HEK293 (cell line): ENCODE measurements at regions not wholly inside any gene's neighbourhood (a gene's known extent, or its start where the extent isn't known, plus 50 kb on each side); places are given as distances from the start of the nearest gene placed in this dataset.

Source experiments
- CTCF ChIA-PET: fragments of 350-600 bp; formaldehyde crosslinking; extraction: SDS; loops from one replicate; lab custom pipeline; 2021; ENCODE audit warnings: antibody characterized with exemption; lab: Yijun Ruan, JAX
- POLR2A ChIA-PET: fragments of 300-600 bp; formaldehyde crosslinking; extraction: SDS; loops from one replicate; lab custom pipeline; 2020; ENCODE audit warnings: antibody characterized with exemption, inconsistent platforms; lab: Yijun Ruan, JAX
- H3K27ac ChIP-seq: fragments of 200-500 bp; sonication (Bioruptor generic); 2 replicates; pipeline ENCODE4 v1.5.1; 2014; ENCODE audit warnings: low read depth, low read length, control low read depth, inconsistent platforms; ENCODE audit errors: extremely low read depth
- H3K36me3 ChIP-seq, 2 experiments: fragments of 200-500 bp in 1 of 2; sonication (Bioruptor generic) in 1 of 2; 1 replicate in 1 of 2; 2 replicates in 1 of 2; pipeline ENCODE4 v1.5.1; 2014 to 2017; ENCODE audit warnings: inconsistent platforms in 2 of 2, low read length in 2 of 2; ENCODE audit not compliant: control insufficient read depth in 2 of 2, insufficient read depth in 1 of 2
- H3K4me1 ChIP-seq: fragments of 200-500 bp; sonication (Bioruptor generic); 2 replicates; pipeline ENCODE4 v1.5.1; 2014; ENCODE audit warnings: mild to moderate bottlenecking, low read length, inconsistent platforms; ENCODE audit not compliant: control insufficient read depth, insufficient read depth
- H3K4me3 ChIP-seq: 2 replicates; pipeline ENCODE4 v1.5.1; 2011; ENCODE audit warnings: low read depth, mild to moderate bottlenecking, control low read depth, low read length, moderate library complexity
- H3K9me3 ChIP-seq: fragments of 200-500 bp; sonication (Bioruptor generic); 2 replicates; pipeline ENCODE4 v1.5.1; 2014; ENCODE audit warnings: low read depth, low read length, inconsistent platforms; ENCODE audit not compliant: control insufficient read depth, insufficient read depth
- BCL11A ChIP-seq: fragments of 450-650 bp; formaldehyde crosslinking; IDR thresholded peaks from 2 replicates; pipeline ENCODE4 v1.5.1; 2016; ENCODE audit warnings: low read depth, missing biosample characterization, missing genetic modification characterization
- GLIS2 ChIP-seq: fragments of 450-650 bp; formaldehyde crosslinking; IDR thresholded peaks from 2 replicates; pipeline ENCODE4 v1.5.1; 2016; ENCODE audit warnings: missing biosample characterization, missing genetic modification characterization
- KLF1 ChIP-seq: fragments of 450-650 bp; formaldehyde crosslinking; IDR thresholded peaks from 2 replicates; pipeline ENCODE4 v1.5.1; 2016; ENCODE audit warnings: missing biosample characterization, missing genetic modification characterization
- KLF16 ChIP-seq: fragments of 450-650 bp; formaldehyde crosslinking; IDR thresholded peaks from 2 replicates; pipeline ENCODE4 v1.5.1; 2017; ENCODE audit warnings: missing biosample characterization, missing genetic modification characterization
- KLF8 ChIP-seq: fragments of 450-650 bp; formaldehyde crosslinking; IDR thresholded peaks from 2 replicates; pipeline ENCODE4 v1.5.1; 2016; ENCODE audit warnings: missing biosample characterization, missing genetic modification characterization
- MYNN ChIP-seq: fragments of 450-650 bp; formaldehyde crosslinking; IDR thresholded peaks from 2 replicates; pipeline ENCODE4 v1.5.1; 2016; ENCODE audit warnings: missing biosample characterization, missing genetic modification characterization, borderline replicate concordance
- PRDM1 ChIP-seq: fragments of 450-650 bp; formaldehyde crosslinking; IDR thresholded peaks from 2 replicates; pipeline ENCODE4; 2016; ENCODE audit warnings: missing biosample characterization, missing genetic modification characterization
- TCF7L2 ChIP-seq: IDR thresholded peaks from 2 replicates; pipeline ENCODE4 v1.6.1; 2011; ENCODE audit warnings: low read depth, mild to moderate bottlenecking, inconsistent platforms, low read length, moderate library complexity, borderline replicate concordance
- WT1 ChIP-seq: fragments of 450-650 bp; formaldehyde crosslinking; IDR thresholded peaks from 2 replicates; pipeline ENCODE4 v1.5.1; 2016; ENCODE audit warnings: missing biosample characterization, missing genetic modification characterization
- ZBTB17 ChIP-seq: fragments of 450-650 bp; formaldehyde crosslinking; IDR thresholded peaks from 2 replicates; pipeline ENCODE4 v1.5.1; 2016; ENCODE audit warnings: missing biosample characterization, missing genetic modification characterization
- ZBTB48 ChIP-seq: fragments of 450-650 bp; formaldehyde crosslinking; IDR thresholded peaks from 2 replicates; pipeline ENCODE4 v1.5.1; 2016; ENCODE audit warnings: missing biosample characterization, missing genetic modification characterization
- ZEB2 ChIP-seq: fragments of 450-650 bp; formaldehyde crosslinking; IDR thresholded peaks from 2 replicates; pipeline ENCODE4 v1.5.1; 2016; ENCODE audit warnings: missing biosample characterization, missing genetic modification characterization
- ZFHX2 ChIP-seq: fragments of 450-650 bp; formaldehyde crosslinking; conservative IDR thresholded peaks from 2 replicates; pipeline ENCODE4 v1.5.1; 2016; ENCODE audit warnings: missing biosample characterization, missing genetic modification characterization
- ZFP37 ChIP-seq: fragments of 450-650 bp; formaldehyde crosslinking; IDR thresholded peaks from 2 replicates; pipeline ENCODE4 v1.5.1; 2016; ENCODE audit warnings: missing biosample characterization, missing genetic modification characterization
- ZFP69B ChIP-seq: fragments of 450-650 bp; formaldehyde crosslinking; IDR thresholded peaks from 2 replicates; pipeline ENCODE4 v1.5.1; 2016; ENCODE audit warnings: missing biosample characterization, missing genetic modification characterization
- ZNF169 ChIP-seq: fragments of 450-650 bp; formaldehyde crosslinking; IDR thresholded peaks from 2 replicates; pipeline ENCODE4 v1.5.1; 2016; ENCODE audit warnings: missing biosample characterization, missing genetic modification characterization
- ZNF211 ChIP-seq: fragments of 450-650 bp; formaldehyde crosslinking; IDR thresholded peaks from 2 replicates; pipeline ENCODE4 v1.5.1; 2016; ENCODE audit warnings: low read depth, missing biosample characterization, missing genetic modification characterization
- ZNF214 ChIP-seq: fragments of 450-650 bp; formaldehyde crosslinking; IDR thresholded peaks from 2 replicates; pipeline ENCODE4 v1.5.1; 2017; ENCODE audit warnings: missing biosample characterization, mild to moderate bottlenecking, missing genetic modification characterization, borderline replicate concordance
- ZNF366 ChIP-seq: fragments of 450-650 bp; formaldehyde crosslinking; conservative IDR thresholded peaks from 2 replicates; pipeline ENCODE4 v1.5.1; 2016; ENCODE audit warnings: missing biosample characterization, missing genetic modification characterization
- ZNF391 ChIP-seq: fragments of 450-650 bp; formaldehyde crosslinking; IDR thresholded peaks from 2 replicates; pipeline ENCODE4 v1.5.1; 2016; ENCODE audit warnings: low read depth, missing biosample characterization, missing genetic modification characterization, borderline replicate concordance
- ZNF394 ChIP-seq: fragments of 450-650 bp; formaldehyde crosslinking; IDR thresholded peaks from 2 replicates; pipeline ENCODE4 v1.5.1; 2016; ENCODE audit warnings: missing biosample characterization, missing genetic modification characterization, mild to moderate bottlenecking, moderate library complexity, borderline replicate concordance
- ZNF423 ChIP-seq: fragments of 450-650 bp; formaldehyde crosslinking; IDR thresholded peaks from 2 replicates; pipeline ENCODE4 v1.5.1; 2016; ENCODE audit warnings: missing biosample characterization, missing genetic modification characterization
- ZNF514 ChIP-seq: fragments of 450-650 bp; formaldehyde crosslinking; IDR thresholded peaks from 2 replicates; pipeline ENCODE4 v1.5.1; 2016; ENCODE audit warnings: missing biosample characterization, missing genetic modification characterization
- ZNF521 ChIP-seq: fragments of 450-650 bp; formaldehyde crosslinking; IDR thresholded peaks from 2 replicates; pipeline ENCODE4 v1.5.1; 2017; ENCODE audit warnings: missing biosample characterization, mild to moderate bottlenecking, missing genetic modification characterization
- ZNF596 ChIP-seq: fragments of 450-650 bp; IDR thresholded peaks from 2 replicates; pipeline ENCODE4 v1.5.0; 2018; ENCODE audit warnings: missing biosample characterization, mild to moderate bottlenecking, missing genetic modification characterization, moderate library complexity
- ZNF600 ChIP-seq: fragments of 450-650 bp; formaldehyde crosslinking; IDR thresholded peaks from 2 replicates; pipeline ENCODE4 v1.5.1; 2016; ENCODE audit warnings: missing biosample characterization, missing genetic modification characterization
- ZNF623 ChIP-seq: fragments of 450-650 bp; formaldehyde crosslinking; IDR thresholded peaks from 2 replicates; pipeline ENCODE4 v1.5.1; 2016; ENCODE audit warnings: missing biosample characterization, missing genetic modification characterization
- ZNF629 ChIP-seq: fragments of 450-650 bp; formaldehyde crosslinking; IDR thresholded peaks from 2 replicates; pipeline ENCODE4 v1.5.1; 2017; ENCODE audit warnings: missing biosample characterization, missing genetic modification characterization
- ZNF701 ChIP-seq: fragments of 450-650 bp; formaldehyde crosslinking; IDR thresholded peaks from 2 replicates; pipeline ENCODE4 v1.5.1; 2016; ENCODE audit warnings: missing biosample characterization, missing genetic modification characterization
- ZNF707 ChIP-seq: fragments of 450-650 bp; formaldehyde crosslinking; IDR thresholded peaks from 2 replicates; pipeline ENCODE4 v1.5.1; 2016; ENCODE audit warnings: missing biosample characterization, missing genetic modification characterization
- ZNF76 ChIP-seq: fragments of 450-650 bp; formaldehyde crosslinking; IDR thresholded peaks from 2 replicates; pipeline ENCODE4; 2016; ENCODE audit warnings: low read depth, missing biosample characterization, missing genetic modification characterization, borderline replicate concordance
- ZNF785 ChIP-seq: fragments of 450-650 bp; formaldehyde crosslinking; IDR thresholded peaks from 2 replicates; pipeline ENCODE4 v1.5.1; 2016; ENCODE audit warnings: missing biosample characterization, missing genetic modification characterization
- TF ChIP-seq, protein P1 (sequence below): fragments of 450-650 bp; formaldehyde crosslinking; IDR thresholded peaks from 2 replicates; pipeline ENCODE4 v1.5.1; 2016; ENCODE audit warnings: missing biosample characterization, missing genetic modification characterization
- TF ChIP-seq, protein P2 (sequence below): fragments of 450-650 bp; formaldehyde crosslinking; IDR thresholded peaks from 2 replicates; pipeline ENCODE4 v1.5.1; 2016; ENCODE audit warnings: missing biosample characterization, missing genetic modification characterization, borderline replicate concordance
- TF ChIP-seq, protein P3 (sequence below): fragments of 450-650 bp; formaldehyde crosslinking; conservative IDR thresholded peaks from 2 replicates; pipeline ENCODE4 v1.5.1; 2016; ENCODE audit warnings: low read depth, missing biosample characterization, missing genetic modification characterization

DNA sequence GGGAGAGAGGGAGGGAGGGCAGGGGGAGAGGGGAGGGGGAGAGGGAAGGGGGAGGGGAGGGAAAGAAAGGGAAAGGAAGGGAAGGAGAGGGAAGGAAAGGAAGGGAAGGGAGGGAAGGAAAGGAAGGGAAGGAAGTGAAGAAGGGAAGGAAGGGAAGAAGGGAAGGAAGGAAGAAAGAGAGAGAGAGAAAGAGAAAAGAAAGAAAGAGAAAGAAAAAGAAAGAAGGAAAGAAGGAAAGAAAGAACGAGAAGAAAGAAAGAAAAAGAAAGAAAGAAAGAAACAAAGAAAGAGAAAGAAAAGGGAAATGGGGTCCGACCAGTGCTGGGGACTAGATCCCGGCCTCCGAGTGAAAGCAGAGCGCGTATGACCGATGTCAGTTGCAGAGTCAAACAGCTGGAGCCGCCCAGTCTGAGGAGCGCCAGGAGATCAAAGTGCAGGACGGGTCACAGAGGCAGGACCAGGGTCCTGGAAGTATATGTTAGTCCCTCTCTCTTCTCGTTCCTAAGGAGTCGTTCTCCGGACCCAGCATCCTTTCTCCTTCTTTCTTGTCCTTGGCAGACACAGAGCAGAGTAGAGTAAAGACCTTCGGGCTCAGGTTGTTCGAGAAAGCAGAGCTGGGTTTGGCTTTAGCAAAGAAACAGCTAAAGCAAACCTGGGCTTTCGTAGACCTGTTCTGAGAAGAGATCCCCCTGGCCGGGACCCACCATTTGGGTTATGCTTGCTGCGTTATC, 305.4 kb upstream of the MSX2 start:
- POLR2A ChIA-PET = interaction anchor here (0.6 to 1.4 kb wide), 5 partner anchors 81 to 332 kb away, joined by 3 to 12 read pairs (median 4); partner anchors contain the start of gene MSX2

DNA sequence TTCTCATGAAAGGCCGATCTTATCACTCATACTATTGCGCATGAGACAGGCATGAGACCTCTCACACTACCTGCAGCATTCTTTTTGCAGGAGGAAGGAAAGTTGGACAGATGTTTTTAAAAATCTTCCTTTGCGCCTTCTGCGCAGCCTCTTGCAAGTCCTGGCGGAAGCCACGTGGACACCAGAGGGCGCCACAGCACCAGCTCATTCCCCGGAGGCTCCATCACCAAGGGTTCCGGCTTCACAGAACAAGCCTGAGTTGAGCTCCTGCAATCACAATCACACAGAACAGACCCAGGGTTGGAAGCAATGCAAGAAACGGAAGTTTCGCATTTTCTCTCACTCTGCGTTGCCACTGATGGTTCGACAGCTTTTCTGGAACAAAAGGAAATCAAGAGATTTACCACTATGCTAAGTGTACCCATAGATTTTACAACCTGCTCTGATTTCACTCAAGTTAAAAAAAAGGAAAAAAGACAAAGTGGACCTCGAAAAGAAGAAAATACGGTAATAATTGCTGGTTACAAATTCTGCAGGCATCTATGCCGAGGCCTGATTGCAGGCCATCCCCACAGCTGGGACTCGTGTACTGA, 304.7 kb upstream of the MSX2 start:
- Histone ChIP-seq H3K4me1 (peaks cover 3% of the 10 kb centered on the region; the same call in 1 of the 2 replicates), H3K27ac (no peak overlapping the region), H3K4me3 (no peak overlapping the region; the same call in 1 of the 2 replicates), H3K36me3 (no peaks in the 10 kb centered on the region), H3K9me3 (no peaks in the 10 kb centered on the region)
- ChIA-PET CTCF (interaction anchor here (0.6 to 6.4 kb wide), 60 partner anchors 9 to 1069 kb away, joined by 3 to 58 read pairs (median 4); partner anchors contain the start of gene NSG2), POLR2A (interaction anchor here (0.6 to 1.6 kb wide), 6 partner anchors 82 to 331 kb away, joined by 3 to 12 read pairs (median 4); partner anchors contain the start of gene MSX2)
- no peak for TF ChIP-seq ZNF521
- TF ChIP-seq GLIS2 (tag by site-specific recombination) = no peak
- no peak for TF ChIP-seq ZNF214 (tag by site-specific recombination)
- TF ChIP-seq ZNF623 (tag by site-specific recombination) = no peak
- no peak for TF ChIP-seq KLF16 (tag by site-specific recombination)
- peak; percentile 76; the same call in 1 of the 2 replicates for TF ChIP-seq ZFP37
- peak; percentile 37; the same call in 1 of the 2 replicates for TF ChIP-seq ZNF629 (tag by site-specific recombination)
- TF ChIP-seq ZFP69B (tag by site-specific recombination) = peak; percentile 56; the same call in 1 of the 2 replicates
- no peak for TF ChIP-seq ZNF785 (tag by site-specific recombination)
- no peak for TF ChIP-seq MYNN
- TF ChIP-seq ZEB2 = 0 out of 2 replicates have a peak, but pooled peaks have one; percentile 41
- TF ChIP-seq ZNF211 (tag by site-specific recombination) = no peak

More for the DNA sequence above, 305.4 kb upstream of the MSX2 start:
- peak overlapping the region; percentile 49; the same call in 1 of the 2 replicates for H3K27ac ChIP-seq
- CTCF ChIA-PET = interaction anchor here (0.6 to 6.4 kb wide), 55 partner anchors 9 to 799 kb away, joined by 3 to 58 read pairs (median 4); partner anchors contain the start of gene NSG2
- H3K36me3 ChIP-seq = no peaks in the 10 kb centered on the region
- peaks cover 9% of the 10 kb centered on the region for H3K4me1 ChIP-seq
- no peaks in the 10 kb centered on the region for H3K9me3 ChIP-seq
- TF ChIP-seq BCL11A (tag by site-specific recombination) (no peak), KLF1 (no peak), ZNF394 (tag by site-specific recombination) (no peak), ZNF514 (no peak), TCF7L2 (peak; percentile 87), ZNF391 (tag by site-specific recombination) (0 out of 2 replicates have a peak, but pooled peaks have one; percentile 61), ZNF600 (tag by site-specific recombination) (peak; percentile 63), ZNF423 (no peak), ZNF596 (tag by site-specific recombination) (0 out of 2 replicates have a peak, but pooled peaks have one; percentile 36), ZNF707 (tag by site-specific recombination) (no peak), WT1 (tag by site-specific recombination) (no peak), ZFHX2 (tag by site-specific recombination) (no peak), ZNF76 (tag by site-specific recombination) (no peak), ZBTB48 (0 out of 2 replicates have a peak, but pooled peaks have one; percentile 39), ZBTB17 (tag by site-specific recombination) (peak; percentile 84), ZNF169 (tag by site-specific recombination) (no peak), ZNF701 (tag by site-specific recombination) (no peak), KLF8 (peak; percentile 32; the same call in 1 of the 2 replicates), ZNF366 (tag by site-specific recombination) (peak; percentile 98), PRDM1 (tag by site-specific recombination) (peak; percentile 97)
- TF ChIP-seq, protein P1, sequence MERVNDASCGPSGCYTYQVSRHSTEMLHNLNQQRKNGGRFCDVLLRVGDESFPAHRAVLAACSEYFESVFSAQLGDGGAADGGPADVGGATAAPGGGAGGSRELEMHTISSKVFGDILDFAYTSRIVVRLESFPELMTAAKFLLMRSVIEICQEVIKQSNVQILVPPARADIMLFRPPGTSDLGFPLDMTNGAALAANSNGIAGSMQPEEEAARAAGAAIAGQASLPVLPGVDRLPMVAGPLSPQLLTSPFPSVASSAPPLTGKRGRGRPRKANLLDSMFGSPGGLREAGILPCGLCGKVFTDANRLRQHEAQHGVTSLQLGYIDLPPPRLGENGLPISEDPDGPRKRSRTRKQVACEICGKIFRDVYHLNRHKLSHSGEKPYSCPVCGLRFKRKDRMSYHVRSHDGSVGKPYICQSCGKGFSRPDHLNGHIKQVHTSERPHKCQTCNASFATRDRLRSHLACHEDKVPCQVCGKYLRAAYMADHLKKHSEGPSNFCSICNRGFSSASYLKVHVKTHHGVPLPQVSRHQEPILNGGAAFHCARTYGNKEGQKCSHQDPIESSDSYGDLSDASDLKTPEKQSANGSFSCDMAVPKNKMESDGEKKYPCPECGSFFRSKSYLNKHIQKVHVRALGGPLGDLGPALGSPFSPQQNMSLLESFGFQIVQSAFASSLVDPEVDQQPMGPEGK (tag by site-specific recombination) = 0 out of 2 replicates have a peak, but pooled peaks have one; percentile 12
- TF ChIP-seq, protein P2, sequence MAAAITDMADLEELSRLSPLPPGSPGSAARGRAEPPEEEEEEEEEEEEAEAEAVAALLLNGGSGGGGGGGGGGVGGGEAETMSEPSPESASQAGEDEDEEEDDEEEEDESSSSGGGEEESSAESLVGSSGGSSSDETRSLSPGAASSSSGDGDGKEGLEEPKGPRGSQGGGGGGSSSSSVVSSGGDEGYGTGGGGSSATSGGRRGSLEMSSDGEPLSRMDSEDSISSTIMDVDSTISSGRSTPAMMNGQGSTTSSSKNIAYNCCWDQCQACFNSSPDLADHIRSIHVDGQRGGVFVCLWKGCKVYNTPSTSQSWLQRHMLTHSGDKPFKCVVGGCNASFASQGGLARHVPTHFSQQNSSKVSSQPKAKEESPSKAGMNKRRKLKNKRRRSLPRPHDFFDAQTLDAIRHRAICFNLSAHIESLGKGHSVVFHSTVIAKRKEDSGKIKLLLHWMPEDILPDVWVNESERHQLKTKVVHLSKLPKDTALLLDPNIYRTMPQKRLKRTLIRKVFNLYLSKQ (tag by site-specific recombination) = no peak
- TF ChIP-seq, protein P3, sequence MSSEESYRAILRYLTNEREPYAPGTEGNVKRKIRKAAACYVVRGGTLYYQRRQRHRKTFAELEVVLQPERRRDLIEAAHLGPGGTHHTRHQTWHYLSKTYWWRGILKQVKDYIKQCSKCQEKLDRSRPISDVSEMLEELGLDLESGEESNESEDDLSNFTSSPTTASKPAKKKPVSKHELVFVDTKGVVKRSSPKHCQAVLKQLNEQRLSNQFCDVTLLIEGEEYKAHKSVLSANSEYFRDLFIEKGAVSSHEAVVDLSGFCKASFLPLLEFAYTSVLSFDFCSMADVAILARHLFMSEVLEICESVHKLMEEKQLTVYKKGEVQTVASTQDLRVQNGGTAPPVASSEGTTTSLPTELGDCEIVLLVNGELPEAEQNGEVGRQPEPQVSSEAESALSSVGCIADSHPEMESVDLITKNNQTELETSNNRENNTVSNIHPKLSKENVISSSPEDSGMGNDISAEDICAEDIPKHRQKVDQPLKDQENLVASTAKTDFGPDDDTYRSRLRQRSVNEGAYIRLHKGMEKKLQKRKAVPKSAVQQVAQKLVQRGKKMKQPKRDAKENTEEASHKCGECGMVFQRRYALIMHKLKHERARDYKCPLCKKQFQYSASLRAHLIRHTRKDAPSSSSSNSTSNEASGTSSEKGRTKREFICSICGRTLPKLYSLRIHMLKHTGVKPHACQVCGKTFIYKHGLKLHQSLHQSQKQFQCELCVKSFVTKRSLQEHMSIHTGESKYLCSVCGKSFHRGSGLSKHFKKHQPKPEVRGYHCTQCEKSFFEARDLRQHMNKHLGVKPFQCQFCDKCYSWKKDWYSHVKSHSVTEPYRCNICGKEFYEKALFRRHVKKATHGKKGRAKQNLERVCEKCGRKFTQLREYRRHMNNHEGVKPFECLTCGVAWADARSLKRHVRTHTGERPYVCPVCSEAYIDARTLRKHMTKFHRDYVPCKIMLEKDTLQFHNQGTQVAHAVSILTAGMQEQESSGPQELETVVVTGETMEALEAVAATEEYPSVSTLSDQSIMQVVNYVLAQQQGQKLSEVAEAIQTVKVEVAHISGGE (tag by site-specific recombination) = 0 out of 2 replicates have a peak, but pooled peaks have one; percentile 28
- H3K4me3 ChIP-seq = no peak overlapping the region; the same call in 1 of the 2 replicates
